HepG2 (cell line): ENCODE measurements at regions not wholly inside any gene's neighbourhood (a gene's known extent, or its start where the extent isn't known, plus 50 kb on each side); places are given as distances from the start of the nearest gene placed in this dataset.

ENCODE experiments used
- ATAC-seq: fragments of 200-7000 bp; cut with Tn5 transposase; 3 replicates; pipeline ENCODE4 v1.9.1; 2020; ENCODE audit warnings: mild to moderate bottlenecking, moderate library complexity
- BruUV-seq: library from RNA; stranded (reverse); fragments of 400-500 nt; replicated peaks from 2 replicates; lab custom pipeline; 2021; lab: Mats Ljungman, UMichigan
- CTCF ChIA-PET: fragments of 300-600 bp; formaldehyde crosslinking; extraction: SDS; loops from one replicate; lab custom pipeline; 2021; ENCODE audit warnings: low total read pairs, inconsistent platforms, low intra/inter-chr PET ratio; lab: Yijun Ruan, JAX
- POLR2A ChIA-PET: fragments of 350-600 bp; sonication (Branson Sonifier 250); formaldehyde crosslinking; loops from one replicate; lab custom pipeline; 2020; ENCODE audit warnings: antibody characterized with exemption, inconsistent platforms; lab: Yijun Ruan, JAX
- DNase-seq: peaks from one replicate; pipeline ENCODE4 v3.0.0-alpha.2; 2015; ENCODE audit warnings: low spot score
- FAIRE-seq: peaks from 3 replicates; lab custom pipeline; 2011; peaks lifted over from hg19 to GRCh38; lab: Jason Lieb, UNC
- H2AFZ ChIP-seq: one replicate; pipeline ENCODE4 v1.6.1; 2011; ENCODE audit warnings: low read length, inconsistent platforms
- H3K27ac ChIP-seq: fragments of 300-600 bp; 3 replicates; pipeline ENCODE4 v1.8.0; 2011; ENCODE audit warnings: mixed run types, mild to moderate bottlenecking, mixed read lengths, low read length, inconsistent platforms; ENCODE audit not compliant: insufficient read depth; ENCODE audit errors: extremely low read length
- H3K27me3 ChIP-seq, 2 experiments: fragments of 200-600 bp in 1 of 2; 2 replicates in 1 of 2; 3 replicates in 1 of 2; pipeline versions ENCODE4 v1.6.0 to v1.8.0; 2011; ENCODE audit warnings: low read length in 2 of 2, mild to moderate bottlenecking in 2 of 2, moderate library complexity in 2 of 2, inconsistent platforms in 1 of 2; ENCODE audit not compliant: insufficient read depth in 2 of 2, control insufficient read depth in 1 of 2
- H3K36me3 ChIP-seq, 2 experiments: fragments of 200-600 bp in 1 of 2; replicated peaks in 1 of 2; 2 replicates in 1 of 2; 3 replicates in 1 of 2; pipeline versions ENCODE4 v1.5.1 to v1.8.0; 2011; ENCODE audit warnings: low read length in 2 of 2, inconsistent platforms in 1 of 2; ENCODE audit not compliant: insufficient read depth in 2 of 2, control insufficient read depth in 1 of 2
- H3K4me1 ChIP-seq: 2 replicates; pipeline ENCODE4 v1.5.1; 2012; ENCODE audit warnings: low read length, inconsistent platforms; ENCODE audit not compliant: insufficient read depth
- H3K4me2 ChIP-seq: 2 replicates; pipeline ENCODE4 v1.6.0; 2011; ENCODE audit warnings: low read depth, low read length, inconsistent platforms
- H3K4me3 ChIP-seq, 3 experiments: fragments of 200-600 bp in 1 of 3; sonication (generic), shearing (Covaris generic) in 1 of 3; replicated peaks in 1 of 3; 2 replicates each; pipeline ENCODE4 v1.5.1; 2011 to 2016; ENCODE audit warnings: low read length in 3 of 3, inconsistent platforms in 2 of 3, low read depth in 2 of 3, mild to moderate bottlenecking in 2 of 3, control low read depth in 1 of 3, mixed read lengths in 1 of 3; ENCODE audit not compliant: insufficient read depth in 1 of 3
- H3K79me2 ChIP-seq: one replicate; pipeline ENCODE4 v1.6.1; 2011; ENCODE audit warnings: low read length, inconsistent platforms; ENCODE audit not compliant: insufficient read depth
- H3K9ac ChIP-seq: 2 replicates; pipeline ENCODE4 v1.6.0; 2011; ENCODE audit warnings: mild to moderate bottlenecking, low read depth, low read length, inconsistent platforms; ENCODE audit not compliant: insufficient read depth
- H3K9me3 ChIP-seq: 2 replicates; pipeline ENCODE4 v1.5.1; 2012; ENCODE audit warnings: mild to moderate bottlenecking, low read length
- H4K20me1 ChIP-seq: 2 replicates; pipeline ENCODE4 v1.6.0; 2011; ENCODE audit warnings: inconsistent platforms, mild to moderate bottlenecking, low read length, moderate library complexity; ENCODE audit not compliant: insufficient read depth
- EED ChIP-seq: sonication (generic); formaldehyde crosslinking; IDR thresholded peaks from 2 replicates; pipeline ENCODE4 v1.5.0; 2020; ENCODE audit warnings: mild to moderate bottlenecking, missing genetic modification reagents
- GPN1 ChIP-seq: sonication (generic); formaldehyde crosslinking; IDR thresholded peaks from 2 replicates; pipeline ENCODE4 v1.5.1; 2020; ENCODE audit warnings: missing genetic modification reagents, borderline replicate concordance
- KLF9 ChIP-seq: IDR thresholded peaks from 2 replicates; pipeline ENCODE4 v1.6.1; 2016; ENCODE audit warnings: low read depth
- MAFF ChIP-seq: IDR thresholded peaks from 2 replicates; pipeline ENCODE4 v1.6.1; 2011; ENCODE audit warnings: low read depth, low read length, improper control_type of control experiment
- MAFK ChIP-seq, 2 experiments: IDR thresholded peaks in 1 of 2; conservative IDR thresholded peaks in 1 of 2; 2 replicates each; pipeline ENCODE4 v1.6.1; 2011; ENCODE audit warnings: improper control_type of control experiment in 2 of 2, low read length in 2 of 2
- RBM22 ChIP-seq: fragments of 200-400 bp; formaldehyde crosslinking; optimal IDR thresholded peaks from 2 replicates; pipeline ENCODE3; 2017; ENCODE audit warnings: mild to moderate bottlenecking, low read length, moderate library complexity
- ZBTB1 ChIP-seq: sonication (generic); formaldehyde crosslinking; IDR thresholded peaks from 2 replicates; pipeline ENCODE4 v1.4.0; 2020; ENCODE audit warnings: missing genetic modification reagents, borderline replicate concordance
- ZFP82 ChIP-seq: sonication (generic); formaldehyde crosslinking; IDR thresholded peaks from 2 replicates; pipeline ENCODE4 v1.5.1; 2020; ENCODE audit warnings: mild to moderate bottlenecking, missing genetic modification reagents, borderline replicate concordance
- ZNF577 ChIP-seq: sonication (generic); formaldehyde crosslinking; IDR thresholded peaks from 2 replicates; pipeline ENCODE4 v1.4.0; 2020; ENCODE audit warnings: mild to moderate bottlenecking, low read depth, missing genetic modification reagents, borderline replicate concordance
- ZNF670 ChIP-seq: sonication (generic); formaldehyde crosslinking; IDR thresholded peaks from 2 replicates; pipeline ENCODE4 v1.8.0; 2022; ENCODE audit warnings: mild to moderate bottlenecking, missing genetic modification reagents, borderline replicate concordance
- ZNF678 ChIP-seq: sonication (generic); formaldehyde crosslinking; IDR thresholded peaks from 2 replicates; pipeline ENCODE4 v1.4.0; 2020; ENCODE audit warnings: mild to moderate bottlenecking, missing genetic modification reagents
- WGBS: methylation state at CpG from one replicate; pipeline ENCODE4 v1.1.6; 2017; ENCODE audit warnings: low lambda C conversion rate; 5-methylcytosine and 5-hydroxymethylcytosine counted together
- in situ Hi-C: cut with HindIII; loops from 2 replicates; pipeline ENCODE4 v1.10.0; 2017; ENCODE audit warnings: low pct_unique_long_range_greater_than_20kb; ENCODE audit not compliant: extremely low pct_ligation_motif_present
- intact Hi-C: fragments of 100-400 bp; cut with micrococcal nuclease; formaldehyde crosslinking; loops from one replicate; pipeline ENCODE4 v1.10.0; 2022; ENCODE audit not compliant: unreplicated experiment
- TF ChIP-seq, protein P1 (sequence below): sonication (generic); formaldehyde crosslinking; IDR thresholded peaks from 2 replicates; pipeline ENCODE4 v1.8.1; 2022; ENCODE audit warnings: low read depth, mild to moderate bottlenecking, missing genetic modification reagents
- TF ChIP-seq, protein P2 (sequence below): sonication (generic); formaldehyde crosslinking; IDR thresholded peaks from 2 replicates; pipeline ENCODE4 v1.9.0; 2022; ENCODE audit warnings: missing genetic modification reagents, mild to moderate bottlenecking, borderline replicate concordance
- TF ChIP-seq, protein P3 (sequence below): sonication (generic); formaldehyde crosslinking; IDR thresholded peaks from 2 replicates; pipeline ENCODE4 v1.4.0; 2020; ENCODE audit warnings: missing genetic modification reagents, mild to moderate bottlenecking, borderline replicate concordance

DNA sequence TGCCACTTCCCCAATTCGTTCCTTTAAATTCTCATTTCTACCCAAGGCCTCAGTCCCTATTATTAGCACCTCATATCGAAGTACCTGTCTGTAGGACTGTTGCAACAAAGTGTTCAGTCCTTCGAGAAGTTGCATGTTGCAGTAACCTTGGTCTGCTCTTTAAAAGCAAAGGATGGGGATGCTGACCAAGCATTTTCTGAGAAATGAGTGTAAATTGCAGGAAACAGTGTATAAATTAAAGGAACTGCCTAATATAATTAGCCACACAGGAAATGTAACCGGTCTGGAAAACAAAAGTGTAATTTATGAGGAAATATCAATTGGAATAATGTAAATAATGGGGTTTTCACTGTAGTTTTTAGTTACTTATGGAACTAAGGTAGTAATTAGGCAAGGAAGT is 261.9 kb upstream of the ARID1B start:
- Histone ChIP-seq H3K4me3 (no peak overlapping the region), H3K27ac (no peak overlapping the region), H4K20me1 (no peaks in the 10 kb centered on the region), H3K4me1 (no peaks in the 10 kb centered on the region), H3K9ac (no peak overlapping the region), H3K9me3 (peaks cover 5% of the 10 kb centered on the region), H3K36me3 (no peaks in the 10 kb centered on the region), H3K4me2 (no peak overlapping the region), H3K79me2 (no peaks in the 10 kb centered on the region), H3K27me3 (peaks cover 0 to 8% of the 10 kb centered on the region in 2 experiments; a peak in 1 of 5 replicates), H2AFZ (no peak overlapping the region)
- intact Hi-C loops: no loop called here
- FAIRE-seq (no peak), ATAC-seq (no peak), DNase-seq (no peak)
- in situ Hi-C loops: no loop called here
- BruUV-seq: no TSS peak
- CTCF ChIA-PET: no interaction called here
- 2% methylated on average over 4 of the region's 4 CpGs for WGBS
- TF ChIP-seq ZNF577 (CRISPR knock-in tag) (no peak), EED (CRISPR knock-in tag) (no peak), ZNF678 (CRISPR knock-in tag) (no peak), MAFF (peak; percentile 89), MAFK (conservative IDR thresholded peaks at IDR 0.05 in 1 of 2, IDR thresholded peaks at IDR 0.05 in 1 of 2; ENCODE audit: low read length in 2 of 2) (peak; percentile 93)
- POLR2A ChIA-PET: no interaction called here

DNA sequence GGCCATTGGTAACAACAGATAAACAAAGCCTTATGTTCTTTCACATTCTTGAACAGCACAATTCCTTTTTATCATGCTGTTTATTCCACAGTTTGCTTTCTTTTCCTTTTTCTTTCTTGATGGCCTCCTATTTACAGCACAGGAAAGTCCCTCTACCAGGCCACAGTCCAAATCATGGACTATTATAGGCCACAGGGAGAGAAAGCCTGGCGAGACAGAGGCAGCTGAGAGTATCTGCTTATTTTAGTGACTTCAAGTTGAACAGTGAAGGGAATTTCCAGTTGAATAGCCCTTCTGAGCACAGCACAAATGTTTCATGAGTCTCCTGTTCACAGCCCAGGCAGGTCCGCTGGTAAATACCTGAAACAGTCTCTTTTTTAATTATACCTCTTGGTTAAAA is 263.7 kb upstream of the ARID1B start:
- in situ Hi-C loops: no loop called here
- TF ChIP-seq ZNF670 (no peak), ZBTB1 (CRISPR knock-in tag) (no peak), RBM22 (no peak), ZNF577 (CRISPR knock-in tag) (no peak), ZFP82 (CRISPR knock-in tag) (no peak), KLF9 (CRISPR knock-in tag) (no peak), GPN1 (CRISPR knock-in tag) (no peak)
- TF ChIP-seq, protein P1, sequence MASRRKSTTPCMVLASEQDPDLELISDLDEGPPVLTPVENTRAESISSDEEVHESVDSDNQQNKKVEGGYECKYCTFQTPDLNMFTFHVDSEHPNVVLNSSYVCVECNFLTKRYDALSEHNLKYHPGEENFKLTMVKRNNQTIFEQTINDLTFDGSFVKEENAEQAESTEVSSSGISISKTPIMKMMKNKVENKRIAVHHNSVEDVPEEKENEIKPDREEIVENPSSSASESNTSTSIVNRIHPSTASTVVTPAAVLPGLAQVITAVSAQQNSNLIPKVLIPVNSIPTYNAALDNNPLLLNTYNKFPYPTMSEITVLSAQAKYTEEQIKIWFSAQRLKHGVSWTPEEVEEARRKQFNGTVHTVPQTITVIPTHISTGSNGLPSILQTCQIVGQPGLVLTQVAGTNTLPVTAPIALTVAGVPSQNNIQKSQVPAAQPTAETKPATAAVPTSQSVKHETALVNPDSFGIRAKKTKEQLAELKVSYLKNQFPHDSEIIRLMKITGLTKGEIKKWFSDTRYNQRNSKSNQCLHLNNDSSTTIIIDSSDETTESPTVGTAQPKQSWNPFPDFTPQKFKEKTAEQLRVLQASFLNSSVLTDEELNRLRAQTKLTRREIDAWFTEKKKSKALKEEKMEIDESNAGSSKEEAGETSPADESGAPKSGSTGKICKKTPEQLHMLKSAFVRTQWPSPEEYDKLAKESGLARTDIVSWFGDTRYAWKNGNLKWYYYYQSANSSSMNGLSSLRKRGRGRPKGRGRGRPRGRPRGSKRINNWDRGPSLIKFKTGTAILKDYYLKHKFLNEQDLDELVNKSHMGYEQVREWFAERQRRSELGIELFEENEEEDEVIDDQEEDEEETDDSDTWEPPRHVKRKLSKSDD (CRISPR knock-in tag): no peak
- TF ChIP-seq, protein P2, sequence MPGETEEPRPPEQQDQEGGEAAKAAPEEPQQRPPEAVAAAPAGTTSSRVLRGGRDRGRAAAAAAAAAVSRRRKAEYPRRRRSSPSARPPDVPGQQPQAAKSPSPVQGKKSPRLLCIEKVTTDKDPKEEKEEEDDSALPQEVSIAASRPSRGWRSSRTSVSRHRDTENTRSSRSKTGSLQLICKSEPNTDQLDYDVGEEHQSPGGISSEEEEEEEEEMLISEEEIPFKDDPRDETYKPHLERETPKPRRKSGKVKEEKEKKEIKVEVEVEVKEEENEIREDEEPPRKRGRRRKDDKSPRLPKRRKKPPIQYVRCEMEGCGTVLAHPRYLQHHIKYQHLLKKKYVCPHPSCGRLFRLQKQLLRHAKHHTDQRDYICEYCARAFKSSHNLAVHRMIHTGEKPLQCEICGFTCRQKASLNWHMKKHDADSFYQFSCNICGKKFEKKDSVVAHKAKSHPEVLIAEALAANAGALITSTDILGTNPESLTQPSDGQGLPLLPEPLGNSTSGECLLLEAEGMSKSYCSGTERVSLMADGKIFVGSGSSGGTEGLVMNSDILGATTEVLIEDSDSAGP (CRISPR knock-in tag): no peak
- TF ChIP-seq, protein P3, sequence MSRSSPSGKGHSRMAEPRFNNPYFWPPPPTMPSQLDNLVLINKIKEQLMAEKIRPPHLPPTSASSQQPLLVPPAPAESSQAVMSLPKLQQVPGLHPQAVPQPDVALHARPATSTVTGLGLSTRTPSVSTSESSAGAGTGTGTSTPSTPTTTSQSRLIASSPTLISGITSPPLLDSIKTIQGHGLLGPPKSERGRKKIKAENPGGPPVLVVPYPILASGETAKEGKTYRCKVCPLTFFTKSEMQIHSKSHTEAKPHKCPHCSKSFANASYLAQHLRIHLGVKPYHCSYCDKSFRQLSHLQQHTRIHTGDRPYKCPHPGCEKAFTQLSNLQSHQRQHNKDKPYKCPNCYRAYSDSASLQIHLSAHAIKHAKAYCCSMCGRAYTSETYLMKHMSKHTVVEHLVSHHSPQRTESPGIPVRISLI: no peak

More for the DNA sequence above, 263.7 kb upstream of the ARID1B start:
- H3K9me3 ChIP-seq: no peaks in the 10 kb centered on the region
- H3K4me2 ChIP-seq: no peak overlapping the region
- BruUV-seq: no TSS peak
- ChIA-PET POLR2A (no interaction called here), CTCF (no interaction called here)
- no peaks in the 10 kb centered on the region for H3K4me1 ChIP-seq
- no peak overlapping the region for H3K9ac ChIP-seq
- intact Hi-C loops: no loop called here
- FAIRE-seq (no peak), ATAC-seq (no peak), DNase-seq (no peak)
- 15% methylated on average over 2 of the region's 2 CpGs for WGBS
- no peak overlapping the region for H2AFZ ChIP-seq
- H3K27me3 ChIP-seq: peaks cover 0 to 16% of the 10 kb centered on the region in 2 experiments; a peak in 1 of 5 replicates
- no peaks in the 10 kb centered on the region for H4K20me1 ChIP-seq
- H3K4me3 ChIP-seq: no peak overlapping the region
- no peaks in the 10 kb centered on the region for H3K79me2 ChIP-seq
- H3K36me3 ChIP-seq: no peaks in the 10 kb centered on the region
- no peak overlapping the region for H3K27ac ChIP-seq
